ENCODE measurements at regions not wholly inside any gene's neighbourhood (a gene's known extent, or its start where the extent isn't known, plus 50 kb on each side); places are given as distances from the start of the nearest gene placed in this dataset.

DNA sequence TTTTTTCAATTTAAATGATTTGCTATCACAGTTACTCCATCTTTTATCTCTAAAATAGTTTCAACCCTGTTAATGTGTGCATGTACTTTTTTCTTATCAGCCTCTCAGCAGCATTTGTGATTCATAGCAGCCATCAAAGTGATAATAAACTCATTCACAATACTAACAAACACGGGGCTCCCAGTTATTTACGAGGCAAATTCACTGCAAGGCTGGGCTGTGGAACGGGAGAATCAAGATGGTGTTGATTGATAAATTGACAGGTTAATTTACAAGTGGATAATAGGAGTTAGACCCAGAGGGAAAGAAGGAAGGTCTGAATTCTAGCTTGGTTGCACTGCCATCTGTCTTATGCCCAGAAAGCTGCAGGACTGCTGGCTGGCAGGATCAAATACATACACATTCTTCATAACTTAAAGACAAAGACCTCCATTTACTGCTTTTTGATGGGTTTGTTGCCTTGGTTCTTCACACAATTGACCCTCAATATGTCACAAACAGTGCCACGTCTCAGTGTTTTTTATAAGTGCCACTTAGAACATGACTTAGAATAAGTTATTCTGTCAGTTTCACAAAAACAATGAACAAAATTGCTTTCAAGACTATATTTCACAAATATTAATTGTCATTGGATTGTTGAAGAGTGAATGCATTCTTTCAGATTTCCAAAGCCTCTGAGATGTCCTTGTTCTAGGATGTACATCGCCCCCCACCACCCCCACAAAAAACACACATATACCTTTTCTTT is 562.8 kb downstream of the NR2F2 start:
- no peaks in the 10 kb centered on the region for H3K27me3 Mint-ChIP-seq (ENCODE audit: unreplicated experiment)
- H3K4me1 Mint-ChIP-seq (ENCODE audit: low read depth, unreplicated experiment) = peaks cover 20% of the 10 kb centered on the region
- H3K27ac Mint-ChIP-seq (ENCODE audit: unreplicated experiment) = peak overlapping the region; percentile 68
- no TSS peak for BruUV-seq (replicated peaks)
- no peaks in the 10 kb centered on the region for H3K9me3 Mint-ChIP-seq (ENCODE audit: low read depth, unreplicated experiment)
- TF ChIP-seq, protein P1, sequence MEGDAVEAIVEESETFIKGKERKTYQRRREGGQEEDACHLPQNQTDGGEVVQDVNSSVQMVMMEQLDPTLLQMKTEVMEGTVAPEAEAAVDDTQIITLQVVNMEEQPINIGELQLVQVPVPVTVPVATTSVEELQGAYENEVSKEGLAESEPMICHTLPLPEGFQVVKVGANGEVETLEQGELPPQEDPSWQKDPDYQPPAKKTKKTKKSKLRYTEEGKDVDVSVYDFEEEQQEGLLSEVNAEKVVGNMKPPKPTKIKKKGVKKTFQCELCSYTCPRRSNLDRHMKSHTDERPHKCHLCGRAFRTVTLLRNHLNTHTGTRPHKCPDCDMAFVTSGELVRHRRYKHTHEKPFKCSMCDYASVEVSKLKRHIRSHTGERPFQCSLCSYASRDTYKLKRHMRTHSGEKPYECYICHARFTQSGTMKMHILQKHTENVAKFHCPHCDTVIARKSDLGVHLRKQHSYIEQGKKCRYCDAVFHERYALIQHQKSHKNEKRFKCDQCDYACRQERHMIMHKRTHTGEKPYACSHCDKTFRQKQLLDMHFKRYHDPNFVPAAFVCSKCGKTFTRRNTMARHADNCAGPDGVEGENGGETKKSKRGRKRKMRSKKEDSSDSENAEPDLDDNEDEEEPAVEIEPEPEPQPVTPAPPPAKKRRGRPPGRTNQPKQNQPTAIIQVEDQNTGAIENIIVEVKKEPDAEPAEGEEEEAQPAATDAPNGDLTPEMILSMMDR (IDR thresholded peaks at IDR 0.05; ENCODE audit: unreplicated experiment) = peak; percentile 69
- DNase-seq = peak; percentile 61
- intact Hi-C loops (cut with micrococcal nuclease; ENCODE audit: unreplicated experiment) = loop anchor here (1.0 to 5.0 kb wide), 10 partner anchors 191 to 1869 kb away; no protein-coding TSS in a partner anchor
- H3K36me3 Mint-ChIP-seq (ENCODE audit: insufficient read depth, unreplicated experiment) = peaks cover 29% of the 10 kb centered on the region
- H3K4me3 Mint-ChIP-seq (ENCODE audit: low read depth, unreplicated experiment) = peak overlapping the region; percentile 60
- CTCF ChIA-PET = interaction anchor here (0.6 to 1.8 kb wide), 15 partner anchors 12 to 1869 kb away, joined by 3 to 17 read pairs (median 4); no protein-coding TSS in a partner anchor

DNA sequence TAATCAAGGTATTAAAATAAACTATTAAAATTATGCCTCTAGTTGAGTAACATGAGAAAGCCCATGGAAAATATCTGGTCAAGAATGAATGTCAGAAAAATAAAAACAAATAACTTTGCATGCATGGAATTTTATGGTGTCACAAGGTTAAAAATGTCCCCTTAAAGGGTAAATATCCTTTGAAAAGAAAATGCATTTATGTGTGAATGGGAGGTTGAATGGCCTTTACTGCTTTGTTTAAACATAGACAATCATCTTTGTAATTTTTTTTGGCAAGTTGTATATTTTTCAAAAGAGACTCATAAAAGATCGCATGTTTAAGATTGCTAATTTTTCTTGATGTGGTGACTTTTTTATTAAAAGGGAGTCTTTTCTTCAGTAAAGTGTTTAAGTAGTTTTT is 564.2 kb downstream of the NR2F2 start:
- DNase-seq = no peak
- H3K36me3 Mint-ChIP-seq (ENCODE audit: insufficient read depth, unreplicated experiment) = peaks cover 23% of the 10 kb centered on the region
- intact Hi-C loops (cut with micrococcal nuclease; ENCODE audit: unreplicated experiment) = loop anchor here (5.0 kb wide), 2 partner anchors 192 to 722 kb away; no protein-coding TSS in a partner anchor
- peaks cover 9% of the 10 kb centered on the region for H3K4me1 Mint-ChIP-seq (ENCODE audit: low read depth, unreplicated experiment)
- no peaks in the 10 kb centered on the region for H3K9me3 Mint-ChIP-seq (ENCODE audit: low read depth, unreplicated experiment)
- CTCF ChIA-PET = no interaction called here
- H3K27ac Mint-ChIP-seq (ENCODE audit: unreplicated experiment) = no peak overlapping the region
- no peak overlapping the region for H3K4me3 Mint-ChIP-seq (ENCODE audit: low read depth, unreplicated experiment)
- BruUV-seq (replicated peaks) = no TSS peak
- no peaks in the 10 kb centered on the region for H3K27me3 Mint-ChIP-seq (ENCODE audit: unreplicated experiment)
- TF ChIP-seq, protein P1 (IDR thresholded peaks at IDR 0.05; ENCODE audit: unreplicated experiment) = no peak

DNA sequence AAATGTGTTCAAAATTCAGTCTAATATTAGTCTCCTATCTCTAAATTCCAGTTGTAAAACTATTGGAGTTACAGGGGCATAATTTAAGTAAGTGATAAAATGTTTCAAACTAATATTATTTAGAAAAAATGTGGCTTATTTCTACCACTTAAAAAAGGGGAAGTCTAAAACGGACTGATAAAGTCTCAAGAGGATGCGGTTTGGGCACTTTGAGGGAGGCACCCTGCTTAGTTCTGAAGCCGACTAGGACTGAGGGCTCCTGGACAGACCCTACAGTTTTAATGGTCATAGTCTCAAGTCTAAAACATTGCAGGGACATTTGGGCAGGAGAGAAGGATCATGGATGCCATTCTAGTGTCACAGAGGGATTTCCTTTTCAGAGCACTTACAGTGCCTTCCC is 566.3 kb downstream of the NR2F2 start:
- Mint-ChIP-seq H3K9me3 (ENCODE audit: low read depth, unreplicated experiment) (peaks cover 6% of the 10 kb centered on the region), H3K4me1 (ENCODE audit: low read depth, unreplicated experiment) (peaks cover 9% of the 10 kb centered on the region), H3K4me3 (ENCODE audit: low read depth, unreplicated experiment) (no peak overlapping the region), H3K27me3 (ENCODE audit: unreplicated experiment) (no peaks in the 10 kb centered on the region), H3K27ac (ENCODE audit: unreplicated experiment) (no peak overlapping the region), H3K36me3 (ENCODE audit: insufficient read depth, unreplicated experiment) (peaks cover 8% of the 10 kb centered on the region)
- intact Hi-C loops (cut with micrococcal nuclease; ENCODE audit: unreplicated experiment) = no loop called here
- TF ChIP-seq, protein P1 (IDR thresholded peaks at IDR 0.05; ENCODE audit: unreplicated experiment) = no peak
- BruUV-seq (replicated peaks) = no TSS peak
- CTCF ChIA-PET = no interaction called here
- DNase-seq = no peak

DNA sequence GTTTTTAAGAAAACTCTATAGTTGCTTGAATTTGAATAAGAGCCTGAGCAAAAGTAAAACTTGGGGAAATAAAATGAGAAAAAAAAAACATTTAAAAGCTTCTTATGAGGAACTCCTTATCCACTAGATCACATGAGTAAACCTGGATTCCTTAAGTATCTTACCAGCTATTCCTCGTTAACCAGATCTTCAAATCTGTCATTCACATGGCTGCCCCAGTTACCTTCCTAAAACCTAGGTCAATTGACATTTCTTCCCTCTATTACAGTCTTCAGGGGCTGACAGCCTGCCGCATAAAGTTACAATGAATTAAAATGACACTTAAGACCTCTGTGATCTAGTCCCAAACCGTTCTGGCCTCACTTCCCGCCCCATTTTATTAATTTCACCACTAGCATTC is 583.6 kb downstream of the NR2F2 start:
- Mint-ChIP-seq H3K4me1 (ENCODE audit: low read depth, unreplicated experiment) (no peaks in the 10 kb centered on the region), H3K4me3 (ENCODE audit: low read depth, unreplicated experiment) (no peak overlapping the region), H3K36me3 (ENCODE audit: insufficient read depth, unreplicated experiment) (no peaks in the 10 kb centered on the region), H3K27me3 (ENCODE audit: unreplicated experiment) (no peaks in the 10 kb centered on the region), H3K27ac (ENCODE audit: unreplicated experiment) (no peak overlapping the region), H3K9me3 (ENCODE audit: low read depth, unreplicated experiment) (peaks cover 14% of the 10 kb centered on the region)
- CTCF ChIA-PET = interaction anchor here (0.6 kb wide), 1 partner anchor 86 kb away, joined by 3 read pairs; no protein-coding TSS in a partner anchor
- no peak for DNase-seq
- TF ChIP-seq, protein P1 (IDR thresholded peaks at IDR 0.05; ENCODE audit: unreplicated experiment) = no peak
- BruUV-seq (replicated peaks) = no TSS peak
- intact Hi-C loops (cut with micrococcal nuclease; ENCODE audit: unreplicated experiment) = no loop called here

Data from Calu3 (cell line).